SU-DHL-6 (cell line): ENCODE measurements at regions not wholly inside any gene's neighbourhood (a gene's known extent, or its start where the extent isn't known, plus 50 kb on each side); places are given as distances from the start of the nearest gene placed in this dataset.

Source experiments
- CTCF ChIP-seq: fragments of 200-600 bp; sonication (generic); IDR thresholded peaks from one replicate; pipeline ENCODE4 v1.5.1; 2017; ENCODE audit warnings: antibody characterized with exemption, mild to moderate bottlenecking, low read length, moderate library complexity; ENCODE audit not compliant: insufficient read depth, poor library complexity, severe bottlenecking
- EZH2phosphoT487 ChIP-seq: fragments of 200-600 bp; sonication (generic), shearing (Covaris generic); conservative IDR thresholded peaks from 2 replicates; pipeline ENCODE4 v1.6.1; 2018; ENCODE audit warnings: mild to moderate bottlenecking, antibody characterized with exemption, low read length, moderate library complexity, mixed read lengths

GRCh38 chr16:85326113-85326793 is 214.0 kb upstream of the CIBAR2 start:
- TF ChIP-seq CTCF (no peak), EZH2phosphoT487 (no peak)
